ENCODE measurements at regions not wholly inside any gene's neighbourhood (a gene's known extent, or its start where the extent isn't known, plus 50 kb on each side); places are given as distances from the start of the nearest gene placed in this dataset.

DNA sequence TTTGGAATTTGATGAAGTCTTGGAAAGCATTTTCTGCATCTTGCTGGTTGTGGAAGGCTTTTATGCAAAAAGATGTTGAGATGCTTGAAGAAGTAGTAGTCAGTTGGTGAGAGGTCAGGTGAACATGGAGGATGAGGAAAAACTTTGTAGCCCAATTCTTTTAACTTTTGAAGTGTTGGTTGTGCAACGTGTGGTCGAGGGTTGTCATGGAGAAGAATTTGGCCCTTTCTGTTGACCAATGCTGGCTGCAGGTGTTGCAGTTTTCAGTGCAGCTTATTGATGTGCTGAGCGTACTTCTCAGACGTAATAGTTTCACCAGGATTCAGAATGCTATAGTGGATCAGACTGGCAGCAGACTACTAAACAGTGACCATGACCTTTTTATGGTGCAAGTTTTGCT lies 508.4 kb upstream of the MAP2 start:
- TF ChIP-seq, protein P1, sequence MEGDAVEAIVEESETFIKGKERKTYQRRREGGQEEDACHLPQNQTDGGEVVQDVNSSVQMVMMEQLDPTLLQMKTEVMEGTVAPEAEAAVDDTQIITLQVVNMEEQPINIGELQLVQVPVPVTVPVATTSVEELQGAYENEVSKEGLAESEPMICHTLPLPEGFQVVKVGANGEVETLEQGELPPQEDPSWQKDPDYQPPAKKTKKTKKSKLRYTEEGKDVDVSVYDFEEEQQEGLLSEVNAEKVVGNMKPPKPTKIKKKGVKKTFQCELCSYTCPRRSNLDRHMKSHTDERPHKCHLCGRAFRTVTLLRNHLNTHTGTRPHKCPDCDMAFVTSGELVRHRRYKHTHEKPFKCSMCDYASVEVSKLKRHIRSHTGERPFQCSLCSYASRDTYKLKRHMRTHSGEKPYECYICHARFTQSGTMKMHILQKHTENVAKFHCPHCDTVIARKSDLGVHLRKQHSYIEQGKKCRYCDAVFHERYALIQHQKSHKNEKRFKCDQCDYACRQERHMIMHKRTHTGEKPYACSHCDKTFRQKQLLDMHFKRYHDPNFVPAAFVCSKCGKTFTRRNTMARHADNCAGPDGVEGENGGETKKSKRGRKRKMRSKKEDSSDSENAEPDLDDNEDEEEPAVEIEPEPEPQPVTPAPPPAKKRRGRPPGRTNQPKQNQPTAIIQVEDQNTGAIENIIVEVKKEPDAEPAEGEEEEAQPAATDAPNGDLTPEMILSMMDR (optimal IDR thresholded peaks at IDR 0.05 in 1 of 3, IDR thresholded peaks at IDR 0.05 in 1 of 3, conservative IDR thresholded peaks at IDR 0.05 in 1 of 3; ENCODE audit: extremely low read depth in 1 of 3, insufficient read depth in 2 of 3, low read length in 3 of 3), result no peak
- TF ChIP-seq EZH2 (IDR thresholded peaks at IDR 0.05; ENCODE audit: low read length), result no peak

Measured in keratinocyte (primary cell).